ENCODE measurements at regions not wholly inside any gene's neighbourhood (a gene's known extent, or its start where the extent isn't known, plus 50 kb on each side); places are given as distances from the start of the nearest gene placed in this dataset.

DNA sequence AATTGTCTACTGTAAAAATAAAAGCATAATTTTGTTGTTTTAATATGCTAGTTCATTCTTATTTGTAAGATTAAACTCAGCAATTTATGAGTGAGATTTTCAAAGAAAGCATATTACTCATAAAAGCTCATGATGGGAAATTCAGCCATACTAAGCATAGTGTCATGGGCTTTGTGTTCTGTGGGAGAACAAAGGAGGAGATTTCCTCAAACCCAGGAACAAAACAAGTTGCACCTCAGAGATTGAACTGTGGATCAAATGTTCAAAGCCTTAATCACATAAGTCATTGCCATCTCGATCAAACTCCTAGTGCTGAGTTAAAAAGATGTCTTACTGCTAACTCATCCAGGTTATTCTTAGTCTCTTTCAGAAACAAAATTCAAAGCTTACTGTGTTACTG lies 85.6 kb upstream of the PDZRN3 start:
- TF ChIP-seq TAF1 (IDR thresholded peaks at IDR 0.05; ENCODE audit: low read depth, low read length) = no peak
- TF ChIP-seq SPI1 (IDR thresholded peaks at IDR 0.05; ENCODE audit: low read depth, low read length) = no peak
- no peak for TF ChIP-seq POLR2A (IDR thresholded peaks at IDR 0.05; ENCODE audit: low read depth, low read length)
- no peak for TF ChIP-seq POLR2AphosphoS5 (IDR thresholded peaks at IDR 0.05; ENCODE audit: low read depth, low read length)

Data from GM12891 (cell line).